ENCODE measurements at regions not wholly inside any gene's neighbourhood (a gene's known extent, or its start where the extent isn't known, plus 50 kb on each side); places are given as distances from the start of the nearest gene placed in this dataset.

DNA sequence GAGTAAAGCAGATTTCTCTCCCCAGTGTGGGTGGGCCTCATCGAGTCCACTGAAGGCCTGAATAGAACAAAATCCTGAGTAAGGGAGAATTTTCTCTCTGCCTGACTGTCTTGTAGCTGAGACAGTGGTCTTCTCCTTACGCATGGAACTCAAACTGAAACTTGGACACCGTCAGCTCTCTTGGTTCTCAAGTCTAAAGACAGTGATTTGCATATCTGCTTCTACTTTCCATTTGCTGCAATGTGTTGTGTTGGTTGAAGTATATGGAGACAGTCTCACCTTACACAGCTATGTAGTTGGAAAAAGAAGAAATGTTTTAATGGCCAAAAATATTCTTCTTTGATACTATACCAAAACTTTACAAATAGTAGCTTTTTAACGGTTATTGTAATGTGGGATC lies 160.2 kb upstream of the LMNTD1 start:
- DNase-seq (ENCODE audit: low read depth in 3 of 3) = no peak

DNA sequence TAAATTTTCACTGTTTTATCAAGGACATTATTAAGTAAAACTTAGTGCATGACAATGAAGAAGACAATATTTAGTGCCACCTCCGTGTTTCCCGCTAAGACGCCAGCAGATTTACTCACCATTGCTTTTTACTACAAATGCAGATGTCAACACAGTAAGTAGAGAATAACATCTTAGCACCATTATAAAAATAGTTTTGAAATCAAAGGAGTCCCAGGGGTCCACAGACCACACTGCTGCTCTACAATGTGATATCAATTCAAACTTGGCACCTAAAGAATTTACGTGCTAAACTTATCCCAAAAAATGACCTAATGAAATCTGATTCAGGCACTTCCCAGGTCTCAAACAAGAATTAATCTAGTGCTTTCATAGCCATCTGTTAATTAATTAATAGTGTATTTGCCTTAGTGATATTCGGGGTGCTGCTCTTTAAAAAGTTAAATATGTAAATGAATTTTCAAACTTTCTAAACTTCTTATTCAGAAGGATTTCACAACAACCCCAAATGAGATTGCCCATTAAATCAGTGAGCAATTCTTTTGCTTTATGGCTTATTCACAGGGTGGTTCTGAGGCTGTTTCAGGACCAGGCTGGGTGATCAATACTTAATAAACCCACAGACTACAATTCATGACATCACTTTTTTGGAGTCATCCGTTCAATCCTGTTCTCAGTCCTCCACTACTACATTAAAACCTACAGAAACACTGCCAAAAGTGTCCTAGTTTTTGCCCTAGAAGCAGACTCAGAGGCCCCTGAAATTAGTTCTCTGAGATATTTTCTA lies 161.3 kb upstream of the LMNTD1 start:
- no peak for DNase-seq (ENCODE audit: low read depth in 3 of 3)

DNA sequence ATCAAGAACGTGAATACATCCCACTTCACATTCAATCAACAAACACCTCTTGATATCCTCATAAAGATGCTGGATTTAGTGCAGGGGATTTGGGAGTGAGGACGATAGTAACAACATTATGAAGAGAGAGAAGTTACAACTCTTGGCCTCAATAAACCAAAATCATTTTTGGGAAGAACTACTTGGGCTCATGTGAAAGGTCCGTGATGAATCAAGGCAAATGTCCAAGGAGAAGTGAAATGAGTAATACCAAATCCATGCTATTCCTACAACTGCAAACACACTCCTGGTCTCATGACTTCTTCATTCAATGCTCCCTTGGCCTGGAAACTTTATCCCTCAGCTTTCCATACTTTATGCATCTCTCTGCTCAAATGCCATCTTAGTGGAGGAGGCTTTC lies 162.0 kb upstream of the LMNTD1 start:
- DNase-seq (ENCODE audit: low read depth in 3 of 3) = no peak

DNA sequence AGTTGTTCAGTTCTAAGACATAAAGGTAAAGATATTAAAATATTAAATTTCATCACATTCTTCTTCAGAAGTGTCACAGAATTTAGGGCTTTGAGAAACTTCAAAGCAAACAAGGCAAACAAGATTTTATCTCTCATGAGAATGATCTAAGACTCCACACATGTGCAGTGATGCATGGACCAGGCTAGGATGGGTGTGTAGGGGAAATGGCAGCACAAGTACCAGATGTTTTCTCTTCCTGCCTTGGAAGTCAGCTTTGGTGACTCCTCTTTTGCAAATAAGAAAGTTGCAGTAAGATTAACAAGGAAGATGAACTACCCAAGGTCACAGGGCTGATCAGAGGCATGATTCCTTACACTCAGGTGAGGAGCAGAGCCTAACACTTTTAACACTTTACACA lies 163.8 kb upstream of the LMNTD1 start:
- no peak for DNase-seq (ENCODE audit: low read depth in 3 of 3)

DNA sequence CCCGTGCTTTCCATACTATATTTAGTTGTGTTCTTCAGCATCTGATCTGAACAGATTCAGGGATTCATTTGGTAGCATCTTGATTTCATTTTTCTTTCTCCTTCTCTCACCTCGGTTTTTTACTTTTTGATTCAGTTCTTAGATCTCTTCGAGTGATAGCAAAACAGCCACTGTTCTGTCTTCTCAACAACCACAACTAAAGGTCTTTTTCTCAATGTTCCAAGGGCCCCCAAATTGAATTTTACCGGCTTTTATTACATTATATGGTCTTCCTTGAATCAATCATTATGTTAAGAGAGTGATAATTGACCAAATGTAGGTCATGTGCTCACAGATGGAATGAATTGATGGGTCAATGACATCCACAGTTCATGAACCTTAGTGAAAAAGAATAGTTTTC lies 164.5 kb upstream of the LMNTD1 start:
- DNase-seq (ENCODE audit: low read depth in 3 of 3) = no peak

DNA sequence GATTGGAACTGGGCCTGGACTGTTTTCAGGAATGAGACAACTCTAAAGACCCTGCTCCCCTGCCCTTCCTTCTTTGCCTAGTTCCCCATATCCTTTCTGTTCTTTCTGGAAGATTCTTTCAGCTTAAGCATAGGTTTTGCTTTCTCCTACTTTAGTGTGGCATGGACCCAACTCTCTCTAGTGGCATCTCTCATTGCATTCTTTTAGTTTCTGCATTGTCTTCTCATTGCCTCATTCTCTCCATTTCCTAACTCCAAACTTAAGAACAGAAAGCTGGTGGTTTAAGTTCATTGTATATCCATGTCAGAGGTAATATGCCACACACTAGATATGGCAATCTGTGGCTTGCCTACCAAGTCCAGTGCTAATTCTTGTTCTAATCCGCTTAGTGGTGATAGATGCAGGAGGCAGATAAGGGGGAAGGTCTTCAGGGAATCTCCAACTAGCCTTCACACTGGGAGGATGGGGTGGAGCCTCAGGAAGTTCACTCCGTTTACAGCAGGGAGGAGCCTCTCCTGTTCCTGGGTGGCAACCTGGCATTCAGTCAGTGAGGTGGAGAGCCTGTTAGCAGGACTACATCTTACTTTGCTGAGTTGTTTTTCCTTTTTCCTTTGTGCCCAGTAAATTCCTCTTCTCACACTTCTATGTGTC lies 165.1 kb upstream of the LMNTD1 start:
- no peak for DNase-seq (ENCODE audit: low read depth in 3 of 3)

DNA sequence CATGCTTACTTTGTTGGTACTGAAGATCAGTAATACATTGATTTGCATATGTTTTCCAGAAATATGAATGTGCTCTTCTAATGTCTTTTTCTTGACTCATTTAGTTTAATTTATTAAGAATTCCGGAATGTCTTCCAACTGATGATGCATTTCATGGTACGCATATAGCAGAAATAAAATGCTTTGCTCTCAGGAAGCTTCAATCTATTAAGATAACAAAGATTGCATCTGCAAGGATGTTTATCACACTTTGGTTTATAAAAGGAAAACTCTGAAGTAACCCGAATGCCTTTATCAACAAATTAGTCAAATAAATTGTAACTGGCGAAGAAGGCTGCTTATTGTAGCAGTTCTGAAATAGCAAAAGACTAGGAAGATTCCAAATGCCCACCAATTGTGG lies 166.4 kb upstream of the LMNTD1 start:
- DNase-seq (ENCODE audit: low read depth in 3 of 3) = no peak

DNA sequence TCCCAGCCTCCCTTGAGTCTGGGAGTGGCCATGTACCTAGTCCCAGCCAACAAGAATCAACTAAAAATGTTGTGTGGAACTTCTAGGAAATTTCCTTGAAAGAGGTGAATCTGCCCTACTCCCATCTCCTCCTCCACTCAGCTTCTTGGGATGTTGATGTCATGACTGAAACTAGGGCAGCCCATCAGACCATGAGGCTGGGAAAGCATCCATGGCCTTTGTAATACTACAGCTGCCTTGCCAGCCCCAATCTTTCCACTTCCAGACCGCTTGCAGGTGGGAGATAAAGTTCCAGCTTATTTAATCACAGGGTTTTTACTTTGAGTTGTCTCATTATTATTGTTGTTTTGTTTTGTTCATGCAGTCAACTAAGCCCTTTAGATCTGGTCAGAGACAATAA lies 170.3 kb upstream of the LMNTD1 start:
- DNase-seq (ENCODE audit: low read depth in 3 of 3) = no peak

DNA sequence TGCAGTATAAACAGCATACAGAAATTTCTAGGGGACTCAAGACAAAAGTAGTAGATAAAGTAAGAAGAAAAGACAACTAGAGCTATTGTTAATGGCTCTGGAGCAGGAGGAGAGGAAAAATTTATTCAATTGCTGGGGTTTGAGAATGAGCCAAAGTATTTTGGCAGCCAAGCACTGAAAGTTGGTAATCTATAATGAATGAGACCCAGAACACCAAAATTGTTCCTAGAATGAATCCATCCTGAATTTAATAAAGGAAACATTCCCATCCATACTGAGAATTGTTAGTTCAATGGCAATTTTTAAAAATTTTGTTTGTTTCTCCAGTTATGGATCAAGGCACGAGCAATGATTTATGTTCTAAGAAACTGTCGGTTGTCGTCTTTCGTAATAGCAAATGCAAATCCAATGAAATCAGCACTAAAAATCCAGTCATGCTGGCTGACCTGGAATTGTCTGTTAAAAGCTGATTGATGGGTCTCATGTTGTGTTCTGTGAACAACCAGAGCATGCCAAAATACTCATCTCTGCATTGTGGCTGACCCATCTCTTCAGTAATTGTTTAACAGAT lies 170.9 kb upstream of the LMNTD1 start:
- DNase-seq (ENCODE audit: low read depth in 3 of 3) = no peak

DNA sequence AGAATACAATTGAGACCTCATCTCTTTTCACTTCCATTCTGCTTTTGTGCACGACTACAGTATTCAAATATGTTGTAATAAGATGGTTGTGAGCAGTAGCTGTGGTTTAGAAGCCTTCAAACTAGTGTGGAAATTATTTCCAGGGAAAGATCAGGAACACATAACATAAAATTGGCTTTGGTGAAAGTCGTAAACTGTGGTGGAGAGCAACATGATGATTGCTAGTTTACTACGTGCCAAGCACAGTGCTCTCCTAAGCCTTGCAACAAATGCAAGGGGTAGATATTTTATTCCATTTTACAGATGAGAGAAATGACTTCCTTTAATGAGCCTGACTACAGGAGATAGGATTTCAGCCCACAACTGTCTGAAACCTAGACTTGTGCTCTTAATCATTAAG lies 172.4 kb upstream of the LMNTD1 start:
- DNase-seq (ENCODE audit: low read depth in 3 of 3) = no peak

DNA sequence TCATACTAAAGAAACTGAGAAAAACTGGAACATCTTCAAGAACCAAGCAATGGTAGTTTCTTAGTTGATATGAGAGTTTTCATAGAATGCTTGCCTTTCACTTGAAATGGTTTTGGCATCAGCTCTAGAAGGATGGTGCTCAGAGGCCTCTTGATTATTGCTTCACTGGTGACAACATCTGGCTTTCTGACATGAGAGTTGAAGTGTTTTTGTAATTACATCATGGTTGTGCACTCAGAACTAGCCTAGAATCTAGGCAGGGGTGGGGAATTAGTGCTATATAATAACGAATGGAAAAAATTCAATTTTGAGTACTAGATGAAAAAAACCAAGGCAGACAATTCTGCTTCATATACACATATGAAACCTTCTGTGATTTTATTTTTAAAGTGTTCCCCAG lies 172.8 kb upstream of the LMNTD1 start:
- no peak for DNase-seq (ENCODE audit: low read depth in 3 of 3)

DNA sequence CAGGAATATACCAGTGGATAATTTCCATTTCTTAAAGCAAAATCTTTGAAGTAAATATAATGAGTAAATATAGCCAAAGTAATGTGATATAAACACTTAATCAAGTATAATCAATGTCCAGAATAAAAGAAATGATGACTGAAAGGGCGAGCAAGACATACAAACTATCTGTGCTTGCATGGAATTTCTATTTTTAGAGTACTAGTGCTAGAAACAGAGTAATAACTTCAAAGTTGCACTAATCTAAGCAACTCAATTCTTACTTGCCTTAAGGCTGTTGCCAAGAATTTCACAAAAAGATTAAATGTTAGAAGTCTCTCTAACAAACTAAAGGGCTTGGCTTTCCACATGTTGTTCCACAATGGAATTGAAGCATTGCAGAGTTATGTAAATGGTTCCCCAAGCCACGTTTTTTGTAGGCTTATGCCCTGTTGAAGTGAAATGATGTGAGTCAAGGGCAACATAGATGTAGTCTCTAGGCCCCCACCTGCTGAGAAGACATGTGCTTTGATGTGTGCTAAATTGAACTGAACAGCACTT lies 175.0 kb upstream of the LMNTD1 start:
- no peak for DNase-seq (ENCODE audit: low read depth in 3 of 3)

DNA sequence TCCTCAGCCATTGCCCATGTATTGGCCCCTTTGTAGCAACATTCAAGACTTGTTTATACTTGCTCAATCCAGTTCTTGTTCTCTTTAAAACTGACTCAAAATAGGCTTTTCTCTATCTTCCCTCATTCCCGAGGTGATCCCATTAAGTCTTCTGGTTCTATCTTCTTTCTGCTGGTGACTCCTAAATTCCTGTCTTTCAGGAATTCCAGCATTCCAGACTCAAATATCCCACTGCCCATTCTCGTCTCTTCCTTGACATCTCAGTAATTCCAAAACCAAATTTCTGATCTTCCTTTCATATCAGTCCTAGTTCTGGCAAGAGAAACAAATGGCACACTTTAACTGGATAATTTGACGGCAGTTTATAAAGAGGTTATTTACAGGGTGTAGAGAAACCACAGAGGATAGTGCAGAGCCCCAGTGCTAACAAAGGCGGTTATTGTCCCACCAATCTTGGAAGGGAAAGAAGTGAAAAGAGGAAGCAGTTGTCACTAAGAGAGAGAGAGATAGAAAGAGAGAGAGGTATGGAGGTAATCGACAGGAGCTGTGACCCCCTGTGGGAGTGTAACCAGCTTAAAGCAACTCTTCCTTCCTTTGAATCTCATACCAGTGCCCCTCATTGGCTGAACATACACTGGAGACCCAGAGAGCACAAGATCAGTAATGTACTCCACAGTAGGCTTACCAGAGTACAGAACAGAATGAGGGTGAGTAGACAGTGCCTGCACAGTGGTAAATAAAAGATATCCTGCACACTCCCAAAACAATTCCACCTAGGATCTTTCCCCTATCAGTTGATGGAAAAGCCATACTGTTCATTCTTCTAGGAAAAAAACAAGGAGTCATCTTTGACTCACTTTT lies 177.6 kb upstream of the LMNTD1 start:
- DNase-seq (ENCODE audit: low read depth in 3 of 3) = no peak

DNA sequence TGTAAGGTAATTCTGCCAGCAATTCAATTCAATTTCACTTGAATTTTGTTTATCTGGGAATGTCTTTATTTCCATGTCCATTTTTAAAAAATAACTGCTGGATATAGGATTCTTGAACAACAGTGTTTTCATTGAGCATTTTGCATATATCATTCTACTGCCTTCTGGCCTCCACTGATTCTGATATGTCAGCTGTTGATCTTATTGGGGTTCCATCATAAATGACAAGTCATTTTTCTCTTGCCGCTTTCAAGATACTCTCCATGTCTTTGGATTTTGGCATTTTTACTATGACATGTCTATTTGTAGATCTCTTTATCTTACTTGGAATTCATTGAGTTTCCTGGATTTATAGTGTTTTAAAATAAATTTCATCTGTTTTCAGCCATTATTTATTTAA lies 180.5 kb upstream of the LMNTD1 start:
- DNase-seq (ENCODE audit: low read depth in 3 of 3) = no peak

DNA sequence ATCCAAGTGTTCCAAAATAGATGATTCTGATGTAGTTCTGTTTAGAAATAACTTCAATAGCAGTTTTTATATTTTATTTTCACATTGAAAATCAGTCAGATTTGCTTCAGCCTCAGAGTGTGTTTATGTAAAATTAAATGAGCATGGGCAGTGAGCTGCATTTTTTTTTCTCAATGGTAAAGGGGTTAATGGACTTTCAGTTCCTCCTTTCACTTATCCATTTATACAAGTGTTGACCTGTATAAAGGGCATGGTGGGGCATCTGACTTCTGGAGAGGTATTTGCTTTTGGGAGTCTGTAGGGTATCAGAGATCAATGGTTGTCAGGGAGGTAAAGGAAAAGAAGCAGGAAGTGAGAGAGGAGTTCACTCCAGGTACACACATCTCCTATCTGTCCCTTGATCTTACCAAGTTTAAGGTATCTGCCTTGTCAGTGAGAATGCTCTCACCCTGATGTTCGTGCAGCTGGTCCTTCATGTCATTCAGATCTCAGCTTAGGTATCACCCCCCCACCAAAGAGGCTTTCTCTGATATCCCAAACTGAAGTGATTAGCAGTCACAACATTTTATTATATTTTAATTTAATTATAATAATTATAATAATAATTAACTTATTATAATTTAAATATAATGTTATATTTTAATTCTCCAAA lies 181.6 kb upstream of the LMNTD1 start:
- no peak for DNase-seq (ENCODE audit: low read depth in 3 of 3)

DNA sequence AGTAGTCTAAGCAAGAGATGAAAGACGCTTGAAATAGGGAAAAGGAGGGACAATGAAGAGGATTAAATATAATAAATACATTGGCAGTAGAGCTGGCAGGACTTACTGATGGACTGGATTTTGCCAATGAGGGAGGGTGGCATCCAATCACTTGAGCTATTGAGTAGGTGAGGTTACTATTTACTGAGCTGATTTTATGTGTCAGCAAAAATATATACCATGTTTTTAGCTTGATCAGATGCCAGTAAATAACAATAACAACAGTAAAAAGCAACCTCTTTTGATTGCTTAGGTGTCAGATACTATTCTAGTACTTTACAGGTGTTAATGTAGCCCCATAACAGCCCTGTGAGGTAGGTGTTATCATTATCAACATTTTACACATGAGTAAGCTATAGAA lies 187.5 kb upstream of the LMNTD1 start:
- DNase-seq (ENCODE audit: low read depth in 3 of 3) = no peak

DNA sequence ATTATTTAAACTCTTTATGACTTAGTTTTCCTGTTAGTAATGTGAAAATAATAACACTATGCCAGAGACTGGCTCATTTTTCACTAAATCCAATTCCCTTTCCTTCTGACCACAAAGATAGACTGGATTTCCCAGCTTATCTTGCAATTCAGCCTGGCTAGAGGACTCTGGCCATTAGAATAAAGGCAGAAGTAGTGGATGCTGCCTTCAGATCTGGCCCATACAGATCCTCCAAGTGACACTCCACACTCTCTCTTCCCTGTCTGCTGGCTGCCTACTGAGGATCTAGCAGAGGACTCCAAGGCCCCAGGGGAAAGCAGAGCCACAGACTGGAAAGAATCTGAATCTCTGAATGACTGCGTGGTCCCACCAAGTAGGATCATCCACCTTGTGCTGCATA lies 188.8 kb upstream of the LMNTD1 start:
- DNase-seq (ENCODE audit: low read depth in 3 of 3) = no peak

DNA sequence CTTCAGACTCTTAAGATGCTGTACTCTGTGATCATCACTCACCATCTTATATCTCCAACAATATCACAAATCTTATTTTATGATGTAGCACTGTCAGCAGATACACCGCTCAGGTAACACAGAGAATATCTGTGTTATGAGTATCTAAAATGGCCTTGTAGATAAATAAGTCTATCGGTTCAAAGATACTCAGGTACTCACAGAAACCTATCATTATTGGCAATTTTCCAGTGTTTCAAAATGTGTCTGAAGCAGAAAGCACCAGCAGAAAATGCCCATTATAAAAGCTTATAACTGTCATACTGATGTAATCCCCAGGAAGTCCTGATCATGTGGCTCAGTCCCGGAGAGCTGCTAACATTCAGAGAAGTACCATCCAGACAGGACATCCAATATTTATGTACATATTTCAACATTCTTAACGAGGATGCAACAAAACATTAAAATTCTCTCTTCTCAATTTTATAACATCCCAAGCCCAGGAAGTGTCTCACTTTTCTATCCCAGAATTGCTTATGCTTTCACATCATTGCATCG lies 190.7 kb upstream of the LMNTD1 start:
- no peak for DNase-seq (ENCODE audit: low read depth in 3 of 3)

DNA sequence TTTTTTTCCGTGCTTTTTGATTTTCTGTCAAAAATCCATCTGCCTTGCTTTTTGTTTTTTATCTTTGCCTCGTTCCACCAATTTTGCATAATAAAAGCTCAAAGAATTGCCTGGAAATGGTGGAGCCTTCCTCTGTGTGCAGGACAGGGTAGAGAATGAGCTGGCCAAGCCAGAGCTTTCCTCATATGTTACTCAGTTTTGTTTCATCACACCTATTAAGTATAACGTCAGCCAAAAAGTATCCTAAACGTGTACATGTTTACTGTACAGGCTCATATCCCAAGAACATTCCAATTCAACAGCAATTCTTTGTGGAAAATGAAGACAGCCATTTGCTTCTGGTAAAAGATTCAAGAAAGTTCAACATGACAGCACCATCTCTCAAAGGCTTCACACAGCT lies 191.2 kb upstream of the LMNTD1 start:
- no peak for DNase-seq (ENCODE audit: low read depth in 3 of 3)

DNA sequence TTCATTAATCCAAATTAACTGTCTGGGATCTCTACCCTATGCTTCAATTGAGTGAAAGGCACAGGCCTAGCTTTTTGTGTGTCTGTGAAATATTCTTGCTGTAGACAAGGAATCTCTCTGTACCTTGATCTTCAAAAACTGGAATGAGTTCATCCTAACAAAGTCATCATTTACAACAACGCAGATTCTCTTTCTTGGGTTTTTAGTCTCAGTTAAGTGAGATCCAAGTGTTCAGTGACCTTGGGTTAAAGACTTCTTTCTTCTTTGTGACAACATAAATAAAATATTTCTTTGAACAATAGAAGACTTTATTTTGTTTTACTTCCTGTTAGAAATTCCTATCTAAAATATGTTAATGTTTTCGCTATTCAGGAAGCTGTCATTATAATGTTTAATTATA lies 192.2 kb upstream of the LMNTD1 start:
- no peak for DNase-seq (ENCODE audit: low read depth in 3 of 3)

DNA sequence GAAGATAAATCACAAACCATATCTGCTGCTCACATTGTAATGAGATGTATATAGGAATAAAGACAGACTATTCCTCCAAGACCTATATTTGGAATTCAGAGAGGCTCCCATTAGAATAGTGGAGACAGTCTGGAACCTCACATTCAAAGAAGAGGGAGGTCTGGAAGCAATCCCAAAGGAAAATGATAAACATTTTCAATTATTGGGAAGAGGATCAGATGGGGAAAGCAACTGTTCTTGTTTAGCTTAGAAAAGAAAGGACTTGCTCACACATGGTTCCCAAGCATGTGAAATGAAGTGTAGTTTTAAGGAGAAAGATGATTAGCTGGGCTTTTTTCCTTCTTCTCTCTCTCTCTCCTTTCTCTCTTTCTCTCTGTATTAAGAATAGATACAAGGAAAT lies 193.0 kb upstream of the LMNTD1 start:
- DNase-seq (ENCODE audit: low read depth in 3 of 3) = no peak

All from stimulated activated CD4-positive, alpha-beta T cell treated with anti-CD3 and anti-CD28 coated beads, TNF-alpha, amount 100 ng/mL, for 24 hours (primary cell).